Common myeloid progenitor, CD34-positive (primary cell): ENCODE measurements at regions not wholly inside any gene's neighbourhood (a gene's known extent, or its start where the extent isn't known, plus 50 kb on each side); places are given as distances from the start of the nearest gene placed in this dataset.

Experiments
- CTCF ChIA-PET: fragments of 350-600 bp; sonication (Branson Sonifier 250); formaldehyde crosslinking; loops from one replicate; lab custom pipeline; 2021; ENCODE audit warnings: antibody characterized with exemption; lab: Charles Lee
- POLR2A ChIA-PET: fragments of 350-600 bp; sonication (Branson Sonifier 250); formaldehyde crosslinking; loops from one replicate; lab custom pipeline; 2021; ENCODE audit warnings: antibody characterized with exemption; lab: Charles Lee
- DNase-seq, 3 donors: peaks; one replicate each; pipeline versions ENCODE4 v3.0.0 to v3.0.0-alpha.2; 2013
- H3K27ac ChIP-seq, 2 experiments: 1 replicate in 1 of 2; 2 replicates in 1 of 2; pipeline ENCODE4 v1.7.0; 2013; ENCODE audit warnings: inconsistent platforms in 2 of 2, low read length in 2 of 2, mild to moderate bottlenecking in 2 of 2, low read depth in 1 of 2, moderate library complexity in 1 of 2; ENCODE audit not compliant: severe bottlenecking in 2 of 2, insufficient read depth in 1 of 2, poor library complexity in 1 of 2
- H3K27me3 ChIP-seq, 5 experiments: replicated peaks in 2 of 5; 1 replicate in 3 of 5; 2 replicates in 2 of 5; pipeline versions ENCODE4 v1.6.1 to v1.7.0; 2013; ENCODE audit warnings: low read length in 4 of 5, mild to moderate bottlenecking in 2 of 5, moderate library complexity in 2 of 5, inconsistent platforms in 1 of 5; ENCODE audit not compliant: insufficient read depth in 5 of 5, control insufficient read depth in 4 of 5
- H3K36me3 ChIP-seq, 4 experiments: 1 replicate in 2 of 4; 2 replicates in 2 of 4; pipeline versions ENCODE4 v1.6.1 to v1.7.0; 2013; ENCODE audit warnings: low read length in 3 of 4, control low read depth in 1 of 4, mild to moderate bottlenecking in 1 of 4; ENCODE audit not compliant: control insufficient read depth in 4 of 4, insufficient read depth in 4 of 4
- H3K4me1 ChIP-seq, 4 experiments: 1 replicate in 3 of 4; 2 replicates in 1 of 4; pipeline versions ENCODE4 v1.6.1 to v1.7.1; 2013; ENCODE audit warnings: low read length in 3 of 4, mild to moderate bottlenecking in 3 of 4, control low read depth in 1 of 4, inconsistent platforms in 1 of 4, moderate library complexity in 1 of 4; ENCODE audit not compliant: control insufficient read depth in 4 of 4, insufficient read depth in 4 of 4; ENCODE audit errors: control extremely low read depth in 1 of 4
- H3K4me3 ChIP-seq, 7 experiments: 1 replicate in 4 of 7; 2 replicates in 3 of 7; pipeline versions ENCODE4 v1.5.1 to v1.7.0; 2013; ENCODE audit warnings: mild to moderate bottlenecking in 7 of 7, low read length in 6 of 7, moderate library complexity in 6 of 7, inconsistent platforms in 2 of 7, low read depth in 2 of 7, control low read depth in 1 of 7; ENCODE audit not compliant: insufficient read depth in 4 of 7, control insufficient read depth in 1 of 7; ENCODE audit errors: extremely low read depth in 1 of 7
- H3K9me3 ChIP-seq, 5 experiments: 1 replicate in 4 of 5; 2 replicates in 1 of 5; pipeline versions ENCODE4 v1.6.1 to v1.7.1; 2013; ENCODE audit warnings: low read length in 4 of 5, mild to moderate bottlenecking in 2 of 5, inconsistent platforms in 1 of 5, low read depth in 1 of 5, moderate library complexity in 1 of 5; ENCODE audit not compliant: control insufficient read depth in 4 of 5, insufficient read depth in 2 of 5; ENCODE audit errors: control extremely low read depth in 1 of 5
- WGBS: methylation state at CpG from one replicate; pipeline ENCODE4 v1.1.5; 2013; ENCODE audit not compliant: insufficient coverage; 5-methylcytosine and 5-hydroxymethylcytosine counted together

- ChIA-PET CTCF (no interaction called here), POLR2A (no interaction called here)
- no peaks in the 10 kb centered on the region for H3K27me3 ChIP-seq
- no peak overlapping the region for H3K4me3 ChIP-seq
- no peaks in the 10 kb centered on the region for H3K9me3 ChIP-seq
- no peaks in the 10 kb centered on the region for H3K36me3 ChIP-seq
- no peak overlapping the region for H3K27ac ChIP-seq
- DNase-seq: no peak
- no peaks in the 10 kb centered on the region for H3K4me1 ChIP-seq
These were observed 253.7 kb downstream of the PDHA2 start for GRCh38 chr4:96093563-96093962.

- Histone ChIP-seq H3K9me3 (no peaks in the 10 kb centered on the region), H3K36me3 (no peaks in the 10 kb centered on the region), H3K4me1 (no peaks in the 10 kb centered on the region), H3K27me3 (no peaks in the 10 kb centered on the region), H3K27ac (no peak overlapping the region), H3K4me3 (no peak overlapping the region)
- POLR2A ChIA-PET: no interaction called here
- 100% methylated on average over 1 of the region's 5 CpGs for WGBS
- DNase-seq: no peak
- CTCF ChIA-PET: no interaction called here
These were observed 254.3 kb downstream of the PDHA2 start for GRCh38 chr4:96094183-96094582.

GRCh38 chr4:96097040-96097607 is 257.2 kb downstream of the PDHA2 start:
- CTCF ChIA-PET: no interaction called here
- no peak for DNase-seq
- WGBS: 96% methylated on average over 2 of the region's 7 CpGs
- no peaks in the 10 kb centered on the region for H3K9me3 ChIP-seq
- POLR2A ChIA-PET: interaction anchor here (0.5 kb wide), 1 partner anchor 199 kb away, joined by 3 read pairs; no protein-coding TSS in a partner anchor
- H3K4me1 ChIP-seq: no peaks in the 10 kb centered on the region
- H3K27me3 ChIP-seq: no peaks in the 10 kb centered on the region
- H3K4me3 ChIP-seq: no peak overlapping the region
- H3K27ac ChIP-seq: no peak overlapping the region
- no peaks in the 10 kb centered on the region for H3K36me3 ChIP-seq

GRCh38 chr4:96097693-96098092 is 257.8 kb downstream of the PDHA2 start:
- Histone ChIP-seq H3K27ac (no peak overlapping the region), H3K4me1 (peaks cover 0 to under 1% (median 0%) of the 10 kb centered on the region in 4 experiments), H3K9me3 (no peaks in the 10 kb centered on the region), H3K27me3 (no peaks in the 10 kb centered on the region), H3K4me3 (no peak overlapping the region), H3K36me3 (no peaks in the 10 kb centered on the region)
- no CpG with 5 or more reads among the region's 1 CpG for WGBS
- POLR2A ChIA-PET: interaction anchor here (0.5 kb wide), 1 partner anchor 199 kb away, joined by 3 read pairs; no protein-coding TSS in a partner anchor
- no peak for DNase-seq
- CTCF ChIA-PET: no interaction called here

GRCh38 chr4:96099031-96099430 is 259.1 kb downstream of the PDHA2 start:
- no peak for DNase-seq
- Histone ChIP-seq H3K27ac (no peak overlapping the region), H3K36me3 (no peaks in the 10 kb centered on the region), H3K9me3 (no peaks in the 10 kb centered on the region), H3K4me3 (no peak overlapping the region), H3K4me1 (peaks cover 0 to 2% (median 0%) of the 10 kb centered on the region in 4 experiments), H3K27me3 (no peaks in the 10 kb centered on the region)
- POLR2A ChIA-PET: no interaction called here
- CTCF ChIA-PET: no interaction called here
- WGBS: no CpG with 5 or more reads among the region's 1 CpG

GRCh38 chr4:96102541-96103026 is 262.7 kb downstream of the PDHA2 start:
- no peaks in the 10 kb centered on the region for H3K27me3 ChIP-seq
- no peaks in the 10 kb centered on the region for H3K36me3 ChIP-seq
- ChIA-PET POLR2A (no interaction called here), CTCF (no interaction called here)
- no peak overlapping the region for H3K4me3 ChIP-seq
- no peak overlapping the region for H3K27ac ChIP-seq
- no peak for DNase-seq
- H3K4me1 ChIP-seq: peaks cover 0 to 2% (median 0%) of the 10 kb centered on the region in 4 experiments
- WGBS: 100% methylated on average over 1 of the region's 3 CpGs
- no peaks in the 10 kb centered on the region for H3K9me3 ChIP-seq

- H3K27me3 ChIP-seq: no peaks in the 10 kb centered on the region
- H3K4me3 ChIP-seq: no peak overlapping the region
- no peaks in the 10 kb centered on the region for H3K36me3 ChIP-seq
- DNase-seq: peak; percentile 30 to 74 (median 46)
- H3K27ac ChIP-seq: peak overlapping the region in 1 of 2 experiments; percentile 62
- ChIA-PET POLR2A (no interaction called here), CTCF (no interaction called here)
- H3K9me3 ChIP-seq: no peaks in the 10 kb centered on the region
- WGBS: 27% methylated on average over 3 of the region's 5 CpGs
- H3K4me1 ChIP-seq: peaks cover 0 to 2% (median 0%) of the 10 kb centered on the region in 4 experiments
These were observed 263.2 kb downstream of the PDHA2 start for GRCh38 chr4:96103086-96103485.
